Fibroblast of pulmonary artery (primary cell): ENCODE measurements at regions not wholly inside any gene's neighbourhood (a gene's known extent, or its start where the extent isn't known, plus 50 kb on each side); places are given as distances from the start of the nearest gene placed in this dataset.

Experiments
- DNase-seq: peaks from one replicate; pipeline ENCODE4 v3.0.0-alpha.2; 2010; ENCODE audit warnings: low read depth
- H3K4me3 ChIP-seq: replicated peaks from 2 replicates; pipeline ENCODE4 v1.5.1; 2011; ENCODE audit warnings: low read depth, mild to moderate bottlenecking, control low read depth, low read length, moderate library complexity
- CTCF ChIP-seq: IDR thresholded peaks from 2 replicates; pipeline ENCODE4 v1.5.1; 2011; ENCODE audit warnings: mild to moderate bottlenecking, control low read depth, low read length, inconsistent platforms; ENCODE audit errors: missing control alignments

DNA sequence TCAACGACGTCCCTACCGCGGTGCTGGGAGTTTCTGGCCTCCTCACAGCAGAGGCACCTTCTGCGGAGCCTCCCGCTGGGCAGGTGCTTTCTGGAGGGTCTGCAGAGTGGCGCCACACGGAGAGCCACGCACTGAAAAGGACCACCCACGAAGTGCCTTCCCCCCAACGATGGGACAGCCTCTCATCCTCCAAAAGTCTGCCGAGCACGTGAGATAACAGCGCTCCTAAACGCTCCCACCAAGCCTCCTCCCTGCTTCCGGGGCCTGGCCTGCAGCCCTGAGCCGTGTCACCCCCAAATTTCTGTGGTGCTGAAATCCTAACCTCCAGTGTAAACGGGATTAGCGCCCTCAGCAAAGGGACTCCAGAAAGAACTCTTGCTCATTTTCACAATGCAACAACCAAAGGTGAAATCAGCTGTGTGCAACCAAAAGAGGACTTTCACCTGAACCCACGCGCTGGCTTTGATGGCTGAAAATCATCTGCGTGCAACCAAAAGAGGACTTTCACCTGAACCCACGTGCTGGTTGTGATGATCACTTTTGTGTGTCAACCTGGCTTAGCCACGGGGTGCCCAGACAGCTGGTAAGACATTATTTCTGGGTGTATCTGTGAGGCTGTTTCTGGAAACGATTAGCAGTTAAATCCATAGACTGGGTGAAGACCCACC lies 924.6 kb downstream of the BRD1 start:
- DNase-seq = no peak
- H3K4me3 ChIP-seq = no peak overlapping the region
- no peak for TF ChIP-seq CTCF

- no peak for TF ChIP-seq CTCF
- DNase-seq = no peak
- no peak overlapping the region for H3K4me3 ChIP-seq
These were observed 925.4 kb downstream of the BRD1 start for GRCh38 chr22:48902001-48902869.

GRCh38 chr22:48901324-48901723 lies 926.3 kb downstream of the BRD1 start:
- H3K4me3 ChIP-seq = no peak overlapping the region
- DNase-seq = no peak
- no peak for TF ChIP-seq CTCF

DNA sequence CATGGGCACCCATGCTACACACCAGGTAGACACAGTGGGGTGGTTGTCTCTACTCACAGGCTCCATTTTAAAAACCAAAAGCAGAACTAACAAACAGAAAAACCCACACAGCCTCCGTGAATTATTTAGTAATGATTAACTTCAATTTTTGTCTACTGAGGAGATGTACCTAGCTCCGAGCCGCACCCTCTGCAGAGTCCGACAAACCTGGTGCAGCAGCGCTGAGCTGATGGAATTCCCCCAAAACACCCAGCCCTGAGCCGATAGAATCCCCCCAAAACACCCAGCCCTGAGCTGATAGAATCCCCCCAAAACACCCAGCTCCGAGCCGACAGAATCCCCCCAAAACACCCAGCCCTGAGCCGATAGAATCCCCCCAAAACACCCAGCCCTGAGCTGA lies 927.0 kb downstream of the BRD1 start:
- TF ChIP-seq CTCF = no peak
- no peak for DNase-seq
- no peak overlapping the region for H3K4me3 ChIP-seq

DNA sequence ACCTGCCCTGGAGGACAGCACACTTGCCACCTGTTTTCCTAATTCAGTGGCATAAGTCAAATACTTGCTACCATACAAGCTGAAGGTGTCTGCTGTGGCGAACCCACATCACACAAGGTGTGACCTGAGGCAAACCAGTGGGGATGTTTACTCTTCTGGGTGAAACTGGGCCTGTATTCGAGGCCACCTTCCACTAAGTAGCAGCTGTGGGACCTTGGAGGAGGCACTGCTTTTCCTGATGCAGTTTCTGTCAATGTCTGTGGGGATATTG lies 927.4 kb downstream of the BRD1 start:
- DNase-seq = no peak
- no peak overlapping the region for H3K4me3 ChIP-seq
- no peak for TF ChIP-seq CTCF

- TF ChIP-seq CTCF = no peak
- no peak overlapping the region for H3K4me3 ChIP-seq
- DNase-seq = no peak
These were observed 927.9 kb downstream of the BRD1 start for GRCh38 chr22:48899523-48900326.
